HG03064 (cell line): ENCODE measurements at regions not wholly inside any gene's neighbourhood (a gene's known extent, or its start where the extent isn't known, plus 50 kb on each side); places are given as distances from the start of the nearest gene placed in this dataset.
"Not testable (repeated sequence)": the region's sequence is repeated elsewhere in the genome, so short reads cannot be mapped to it uniquely, and the experiment has no call there.

Experiments used
- ATAC-seq: cut with Tn5 transposase; IDR thresholded peaks from one replicate; pipeline ENCODE4 v1.9.1; 2021; ENCODE audit warnings: low read depth; ENCODE audit not compliant: unreplicated experiment

- ATAC-seq, result no peak
These were observed 313.5 kb downstream of the KLF12 start for GRCh38 chr13:73820688-73821087.

DNA sequence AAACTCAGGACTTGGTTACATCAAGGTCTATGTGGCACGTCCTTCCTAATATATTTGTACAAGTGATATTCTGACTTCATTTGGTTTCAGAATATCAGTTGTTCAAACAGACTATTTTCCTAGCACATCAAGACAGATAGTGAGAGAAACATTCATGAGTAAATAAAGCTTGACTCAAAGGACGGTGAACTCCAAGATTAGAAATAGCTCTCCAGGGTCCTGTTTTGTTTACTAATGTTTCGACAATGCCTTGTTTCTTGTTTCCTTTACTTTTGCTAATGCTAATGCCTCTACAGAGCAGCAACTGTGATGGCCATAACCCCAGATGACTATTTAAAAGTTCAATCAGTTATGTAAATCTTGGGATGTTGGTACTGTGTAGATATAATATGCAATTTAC lies 313.9 kb downstream of the KLF12 start:
- ATAC-seq, result no peak

GRCh38 chr13:73819711-73820110 lies 314.5 kb downstream of the KLF12 start:
- no peak for ATAC-seq

- ATAC-seq, result no peak
These were observed 317.5 kb downstream of the KLF12 start for GRCh38 chr13:73816702-73817101.

DNA sequence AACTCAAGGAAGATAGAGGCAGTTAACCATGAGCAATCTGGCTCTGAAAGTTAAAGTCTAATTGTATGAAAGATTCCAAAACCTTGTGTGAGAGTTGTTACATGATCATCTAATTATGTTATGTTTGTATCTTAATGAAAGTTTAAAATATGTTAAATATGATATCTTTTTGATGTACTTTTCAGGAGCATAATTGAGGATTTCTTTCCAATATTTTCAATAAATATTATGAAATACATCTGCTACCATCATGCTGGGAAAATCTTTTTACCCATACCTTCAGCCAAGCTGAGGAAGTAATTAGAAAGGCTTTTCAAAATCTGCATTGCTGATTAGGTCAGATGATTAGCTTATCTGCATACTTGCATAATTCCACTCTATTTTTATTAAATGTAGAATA lies 318.4 kb downstream of the KLF12 start:
- no peak for ATAC-seq

GRCh38 chr13:73810647-73811046 lies 323.6 kb downstream of the KLF12 start:
- ATAC-seq, result no peak

DNA sequence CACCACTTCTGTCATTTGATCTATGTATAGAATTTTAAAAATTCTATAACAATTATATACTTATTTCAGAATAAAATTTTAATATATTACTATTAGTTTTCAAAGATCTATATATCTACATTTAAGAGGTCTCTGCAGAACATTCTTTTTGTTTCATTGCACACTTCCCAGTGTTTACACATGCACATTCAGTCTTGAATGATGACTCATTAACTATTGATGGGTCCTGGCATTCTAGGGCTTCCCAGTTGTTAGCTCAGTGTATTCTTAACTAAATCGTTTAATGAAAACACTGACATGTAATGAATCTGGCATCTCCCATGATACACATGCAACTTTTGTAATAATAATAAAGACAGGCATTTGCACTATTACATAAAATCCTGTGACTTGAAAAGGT lies 324.6 kb downstream of the KLF12 start:
- no peak for ATAC-seq

- ATAC-seq, result no peak
These were observed 325.9 kb downstream of the KLF12 start for GRCh38 chr13:73808318-73808717.

- ATAC-seq, result not testable (repeated sequence)
These were observed 328.8 kb downstream of the KLF12 start for GRCh38 chr13:73805326-73805958.

DNA sequence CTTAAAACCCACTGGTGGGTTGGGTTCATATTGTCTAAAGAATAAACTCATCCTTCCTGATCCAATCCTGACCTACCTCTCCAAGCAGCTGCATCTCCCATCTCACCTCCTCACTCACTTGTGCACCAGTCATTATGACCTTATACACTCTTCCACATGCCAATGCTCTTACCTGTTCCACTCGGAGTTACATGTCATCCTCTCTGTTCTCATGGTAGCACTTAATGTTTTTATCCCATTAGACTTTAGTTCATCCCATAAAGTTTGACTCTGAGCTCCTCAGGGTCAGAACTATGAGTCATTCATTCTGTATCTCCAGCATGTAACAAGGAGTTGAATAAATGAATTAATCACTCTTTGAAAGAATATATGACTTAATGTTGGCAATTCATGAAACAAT lies 330.2 kb downstream of the KLF12 start:
- no peak for ATAC-seq

DNA sequence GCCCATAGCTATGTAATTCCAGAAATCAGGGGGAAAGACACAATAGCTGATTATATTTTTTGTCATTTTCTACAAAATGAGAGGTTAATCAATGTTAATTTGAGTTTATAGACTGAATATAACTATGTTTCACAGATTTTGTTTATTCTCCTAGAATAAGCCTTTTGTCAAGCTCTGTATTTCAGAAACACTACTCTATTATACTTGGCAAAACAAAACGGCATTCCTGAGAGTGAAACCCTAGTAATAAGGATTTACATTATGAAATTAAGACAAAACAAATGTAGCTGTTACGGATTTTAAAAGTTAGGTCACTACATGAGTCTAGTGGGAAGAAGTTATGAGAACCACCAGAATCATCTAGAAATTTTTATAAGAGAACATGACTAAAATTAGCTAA lies 334.2 kb downstream of the KLF12 start:
- ATAC-seq, result no peak

DNA sequence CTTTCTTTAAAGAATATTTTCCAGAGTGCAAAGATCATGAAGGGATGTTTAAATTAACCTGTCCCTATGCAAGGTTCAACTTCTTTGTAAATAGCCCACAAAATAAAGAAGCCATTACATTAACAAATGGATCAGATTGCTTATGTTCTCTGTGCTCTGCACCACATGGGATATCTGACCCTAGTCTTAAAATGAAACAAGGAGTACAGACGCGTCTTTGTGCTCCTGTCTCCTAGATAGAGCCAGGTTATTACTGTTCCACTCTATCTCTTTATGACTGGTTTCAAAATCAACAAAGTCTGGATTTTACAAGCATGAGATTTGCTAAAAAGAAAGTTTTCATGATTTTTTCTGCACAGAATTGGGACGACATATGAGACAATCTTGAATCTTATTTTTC lies 339.4 kb downstream of the KLF12 start:
- no peak for ATAC-seq

DNA sequence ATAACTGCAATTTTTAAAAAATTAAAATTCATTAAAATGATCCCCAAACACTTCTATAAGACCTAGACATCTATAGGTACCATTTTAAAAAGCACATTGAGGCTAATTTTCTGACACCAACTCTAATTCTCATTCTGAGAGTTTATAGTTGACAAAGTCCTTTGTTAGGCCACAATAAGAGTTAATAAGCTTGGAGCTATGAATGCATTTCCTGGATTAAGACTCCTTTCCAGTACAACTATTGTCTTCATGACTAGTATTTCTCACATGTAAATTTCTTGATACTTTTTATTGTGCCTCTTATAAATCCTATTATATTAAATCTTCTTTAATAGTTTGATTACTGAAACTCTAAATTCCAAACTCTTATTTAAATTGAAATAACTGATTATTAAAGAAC lies 340.8 kb downstream of the KLF12 start:
- no peak for ATAC-seq

GRCh38 chr13:73792796-73793195 lies 341.4 kb downstream of the KLF12 start:
- ATAC-seq, result no peak

DNA sequence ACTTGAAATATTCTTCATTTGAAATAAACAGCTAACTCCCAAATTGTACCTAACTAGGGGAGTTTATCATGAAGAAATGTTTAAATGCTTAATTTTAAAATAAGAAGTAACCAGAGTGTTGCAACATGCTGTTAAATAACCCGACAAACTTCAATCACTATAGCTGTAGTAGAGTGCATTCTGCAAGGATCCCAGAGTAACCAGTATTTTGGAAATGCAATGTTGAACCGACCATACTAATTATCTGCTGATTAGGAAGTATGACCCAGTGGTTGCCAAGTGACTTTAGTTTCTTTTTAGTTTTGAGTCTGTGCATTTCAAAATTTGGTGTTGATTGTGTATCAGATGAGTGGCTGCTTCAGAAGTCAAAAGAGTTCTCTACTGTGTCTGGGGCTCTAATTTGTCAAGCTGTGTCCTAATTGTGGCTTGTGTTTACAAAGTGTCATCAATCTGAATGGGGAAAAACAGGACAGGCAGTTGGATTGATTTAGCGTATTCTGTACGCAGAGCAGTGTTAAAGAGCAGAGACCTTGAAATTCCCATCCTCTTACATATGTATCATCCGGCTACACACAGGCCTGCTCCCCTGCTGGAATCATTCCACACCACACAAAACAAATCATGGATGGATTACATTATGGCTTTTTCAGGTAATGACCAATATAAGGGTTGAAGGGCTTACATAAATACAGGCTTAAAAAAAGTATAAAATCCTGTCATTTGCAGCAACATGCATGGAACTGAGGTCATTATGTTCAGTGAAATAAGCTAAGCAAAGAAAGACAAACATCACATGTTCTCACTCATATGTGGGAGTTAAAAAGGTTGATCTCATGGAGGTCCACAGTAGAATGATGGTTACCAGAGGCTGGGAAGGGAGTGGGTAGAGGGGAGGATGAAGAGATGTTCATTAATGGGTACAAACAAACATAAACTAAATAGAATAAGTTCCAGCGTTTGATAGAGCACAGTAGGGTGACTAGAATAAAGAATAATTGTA lies 351.5 kb downstream of the KLF12 start:
- no peak for ATAC-seq

DNA sequence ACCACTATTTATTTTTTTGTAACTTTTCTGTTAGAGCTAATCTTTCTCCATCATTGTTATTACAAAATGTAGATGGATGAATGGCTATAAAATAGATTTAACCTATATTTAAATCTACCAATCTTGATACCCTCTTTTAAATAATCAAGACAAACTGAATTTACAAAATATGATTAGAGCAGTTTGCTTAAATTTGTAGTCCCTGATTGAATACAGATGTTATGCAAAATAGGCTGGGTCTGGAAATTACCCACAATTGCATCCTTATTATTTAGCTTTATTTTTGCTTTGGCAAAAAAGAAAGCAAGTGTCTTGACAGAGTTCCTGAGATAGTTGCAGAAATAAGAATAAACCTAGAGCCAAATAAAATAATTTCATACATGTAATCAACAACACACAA lies 352.8 kb downstream of the KLF12 start:
- ATAC-seq, result no peak

DNA sequence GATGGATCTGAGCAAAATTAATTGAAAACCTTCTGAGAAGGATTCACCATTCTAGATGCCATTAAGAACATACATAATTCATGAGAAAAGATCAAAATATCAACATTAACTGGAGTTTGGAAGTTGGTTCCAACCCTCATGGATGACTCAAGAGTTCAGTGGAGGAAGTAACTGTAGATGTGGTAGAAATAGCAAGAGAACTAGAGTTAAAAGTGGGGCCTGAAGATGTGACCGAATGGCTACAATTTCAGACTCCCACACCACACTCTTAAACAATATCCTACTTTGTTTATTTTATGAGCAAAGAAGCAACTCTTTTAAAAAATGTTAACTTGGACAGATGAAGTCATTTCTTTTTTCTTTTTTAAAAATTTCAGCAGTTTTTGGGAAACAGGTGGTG lies 354.3 kb downstream of the KLF12 start:
- no peak for ATAC-seq

DNA sequence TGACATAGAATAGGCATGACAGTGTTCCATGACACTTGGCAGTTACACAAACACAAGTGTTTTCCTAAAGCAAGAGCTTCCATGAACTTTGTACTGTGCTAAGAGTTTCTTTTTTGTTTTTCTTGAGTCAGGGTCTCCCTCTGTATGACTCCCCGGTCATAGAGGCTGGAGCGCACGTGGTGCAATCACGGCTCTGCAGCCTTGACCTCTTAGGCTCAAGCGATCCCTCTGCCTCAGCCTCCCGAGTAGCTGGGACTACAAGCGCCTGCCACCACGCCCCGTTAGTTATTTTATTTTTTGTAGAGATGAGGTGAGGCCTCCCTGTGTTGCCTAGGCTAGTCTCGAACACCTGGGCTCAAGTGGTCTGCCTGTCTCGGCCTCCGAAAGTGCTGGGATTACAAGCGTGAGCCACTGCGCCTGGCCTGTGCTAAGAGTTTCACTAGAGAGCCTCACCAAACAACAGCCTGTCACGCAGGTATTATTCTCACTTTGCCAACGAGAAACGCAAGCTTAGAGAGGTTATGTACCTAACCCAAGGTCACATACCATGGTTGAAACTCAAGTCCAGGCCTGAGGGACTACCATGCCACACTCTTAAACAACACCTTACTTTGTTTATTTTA lies 355.9 kb downstream of the KLF12 start:
- no peak for ATAC-seq

DNA sequence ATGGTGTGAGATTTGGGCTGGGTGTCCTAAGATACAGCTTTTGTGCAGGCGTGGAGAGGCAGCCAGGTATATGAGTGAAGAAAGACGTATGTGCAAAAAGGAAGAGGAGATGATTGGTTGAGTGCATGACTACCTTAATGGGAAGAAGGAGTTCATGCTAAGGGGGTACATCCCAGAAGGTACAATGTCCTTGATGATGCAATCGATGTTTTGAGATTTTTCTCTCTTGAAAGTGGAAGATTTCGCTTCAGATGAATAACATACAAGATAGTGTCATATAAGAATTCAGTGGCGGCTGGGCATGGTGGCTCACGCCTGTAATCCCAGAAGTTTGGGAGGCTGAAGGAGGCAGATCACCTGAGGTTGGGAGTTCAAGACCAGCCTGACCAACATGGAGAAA lies 357.1 kb downstream of the KLF12 start:
- no peak for ATAC-seq

GRCh38 chr13:73776151-73776785 lies 357.9 kb downstream of the KLF12 start:
- no peak for ATAC-seq

DNA sequence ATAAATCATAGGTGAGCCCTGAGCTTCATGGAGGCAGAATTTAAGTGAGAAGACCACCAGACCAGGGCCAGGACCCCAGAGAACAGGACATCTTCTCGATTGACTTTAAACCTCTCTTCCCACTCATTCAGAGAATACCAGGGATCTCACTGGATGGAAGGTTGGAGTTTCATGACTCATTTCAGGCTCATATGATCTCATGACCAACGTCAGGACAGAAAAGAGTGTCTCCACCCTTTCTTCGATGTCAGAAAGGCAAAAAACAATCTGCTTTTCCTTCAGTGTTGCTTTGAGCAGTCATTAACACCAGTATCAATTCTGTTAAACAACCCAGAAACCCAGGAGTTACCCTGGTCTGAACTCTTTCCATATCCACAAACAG lies 361.0 kb downstream of the KLF12 start:
- no peak for ATAC-seq
